ENCODE measurements at regions not wholly inside any gene's neighbourhood (a gene's known extent, or its start where the extent isn't known, plus 50 kb on each side); places are given as distances from the start of the nearest gene placed in this dataset.
"Not testable (repeated sequence)": the region's sequence is repeated elsewhere in the genome, so short reads cannot be mapped to it uniquely, and the experiment has no call there.

DNA sequence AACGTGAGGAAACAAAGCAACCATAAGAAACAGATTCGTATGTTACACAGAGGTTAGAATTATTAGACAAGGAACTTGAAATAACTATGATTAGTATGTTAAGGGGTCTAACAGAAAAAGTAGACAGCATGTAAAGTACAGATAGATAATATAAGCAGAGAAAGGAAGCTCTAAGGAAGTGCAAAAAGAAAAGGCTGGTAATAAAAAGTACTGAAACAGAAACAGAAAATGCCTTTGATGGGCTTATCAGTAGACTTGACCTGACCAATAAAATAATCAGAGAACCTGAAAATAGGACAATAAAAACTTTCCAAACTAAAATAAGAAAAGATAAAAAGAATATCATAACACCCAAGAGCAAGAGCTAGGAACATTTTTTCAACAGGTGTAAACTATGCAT lies 225.8 kb downstream of the RND3 start:
- ATAC-seq, result no peak

DNA sequence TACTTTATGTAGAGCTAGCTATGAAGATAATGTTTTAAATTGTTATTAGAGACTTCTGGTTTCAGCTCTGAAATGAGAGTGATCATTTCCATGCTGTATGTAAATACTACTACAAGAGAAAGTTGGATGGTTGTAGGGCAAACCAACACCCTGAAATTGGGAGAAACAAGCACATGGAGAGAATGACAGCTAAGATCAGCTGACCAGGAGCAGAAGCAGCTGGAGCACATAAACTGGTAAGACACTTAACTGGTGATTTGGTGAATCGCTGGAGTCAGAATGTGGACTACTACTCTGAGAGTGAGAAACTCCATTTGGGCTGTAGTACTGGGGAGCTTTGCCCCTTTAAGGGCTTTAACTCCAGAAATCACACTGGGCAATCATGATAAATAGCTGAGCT lies 226.8 kb downstream of the RND3 start:
- ATAC-seq, result no peak

DNA sequence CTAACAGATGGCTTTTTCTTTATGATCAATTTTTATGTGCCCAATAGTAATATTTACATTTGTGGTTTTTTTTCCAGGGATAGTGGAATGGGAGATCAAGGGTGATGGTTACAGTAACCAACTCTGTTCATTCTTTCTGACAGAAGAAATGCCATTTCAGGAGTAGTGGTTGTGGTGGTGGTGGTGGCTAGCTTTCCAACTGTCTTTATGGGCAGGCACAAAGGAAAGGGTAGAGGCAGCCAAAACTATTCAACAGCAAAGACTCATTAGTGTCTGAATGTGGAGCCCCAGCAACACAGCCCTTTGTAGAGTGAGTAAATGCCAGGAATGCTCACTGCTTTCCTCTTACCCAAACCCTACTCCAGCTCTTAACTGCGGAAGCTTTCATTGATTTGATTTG lies 227.7 kb downstream of the RND3 start:
- ATAC-seq, result no peak

DNA sequence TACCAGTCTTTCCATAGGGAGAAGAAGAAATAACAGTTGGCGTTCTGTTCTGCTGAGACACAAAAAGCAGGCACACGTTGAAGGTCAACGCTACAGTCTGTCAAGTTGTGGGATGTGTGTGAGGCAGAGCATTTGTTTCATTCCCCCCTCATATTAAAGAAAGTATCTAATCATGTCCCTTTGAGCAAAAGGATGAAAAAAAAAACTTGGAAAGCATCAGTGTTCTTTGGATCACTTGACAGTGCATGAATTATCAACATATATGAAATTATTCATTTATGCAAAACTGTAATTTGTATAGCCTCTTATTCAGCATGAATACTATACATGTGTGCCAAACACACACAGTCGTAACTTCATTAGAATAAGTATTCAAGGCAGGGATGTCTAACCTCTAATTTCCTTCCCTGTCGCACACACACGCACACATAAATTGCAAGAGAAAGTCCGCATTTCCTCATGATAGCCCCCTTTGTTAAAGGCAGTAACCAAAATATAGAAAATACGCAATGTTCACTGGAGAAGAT lies 228.6 kb downstream of the RND3 start:
- ATAC-seq, result no peak

DNA sequence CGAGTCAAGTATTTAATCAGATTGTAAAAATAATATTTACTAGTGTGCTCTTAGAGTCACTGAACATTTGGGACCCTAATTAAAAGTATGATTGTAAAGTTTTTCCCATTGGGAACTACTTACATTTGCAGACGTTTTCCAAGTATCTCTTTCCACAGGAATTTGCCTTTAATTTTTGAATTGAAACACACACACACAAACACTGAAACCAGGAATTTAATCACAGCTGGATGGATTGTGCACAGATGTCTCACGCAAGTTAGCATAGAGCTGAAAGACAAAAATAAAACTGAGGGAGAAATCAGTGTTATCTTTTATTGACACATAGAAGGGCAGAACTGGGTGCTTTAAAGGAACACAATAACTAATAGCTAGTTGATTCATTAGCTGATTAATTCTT lies 230.7 kb downstream of the RND3 start:
- no peak for ATAC-seq

DNA sequence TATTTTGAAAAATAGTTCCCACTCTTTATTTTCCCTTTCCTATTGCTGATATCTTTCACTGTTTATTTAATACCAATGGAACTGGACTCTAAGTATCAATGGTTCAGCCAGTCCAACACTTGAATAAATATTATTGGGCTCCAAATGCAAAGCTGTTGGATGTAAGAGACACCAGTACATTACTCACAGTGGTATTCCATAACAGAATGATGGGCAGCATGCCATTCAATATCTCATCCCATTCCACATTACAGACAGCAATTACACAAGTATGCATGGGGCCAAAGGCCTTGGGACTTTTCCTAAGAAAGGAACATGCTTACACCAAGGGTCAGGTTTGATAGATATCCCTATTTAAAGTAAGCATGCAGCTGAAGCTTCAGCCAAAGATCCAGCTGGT lies 231.9 kb downstream of the RND3 start:
- no peak for ATAC-seq

DNA sequence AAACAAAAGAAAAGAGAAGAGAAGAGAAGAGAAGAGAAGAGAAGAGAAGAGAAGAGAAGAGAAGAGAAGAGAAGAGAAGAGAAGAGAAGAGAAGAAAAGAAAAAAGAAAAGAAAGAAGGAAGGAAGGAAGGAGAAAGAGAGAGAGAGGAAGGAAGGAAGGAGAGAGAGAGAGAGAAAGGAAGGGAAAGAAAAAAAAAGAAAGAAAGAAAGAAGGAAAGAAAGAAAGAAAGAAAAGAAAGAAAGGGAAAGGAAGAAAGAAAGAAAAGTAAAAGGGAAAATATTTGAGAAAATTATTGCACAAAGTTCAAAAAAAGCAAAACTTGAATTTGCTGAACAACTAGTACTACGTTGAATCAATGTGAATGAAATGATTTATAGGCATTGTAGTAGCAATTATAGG lies 237.7 kb downstream of the RND3 start:
- not testable (repeated sequence) for ATAC-seq

DNA sequence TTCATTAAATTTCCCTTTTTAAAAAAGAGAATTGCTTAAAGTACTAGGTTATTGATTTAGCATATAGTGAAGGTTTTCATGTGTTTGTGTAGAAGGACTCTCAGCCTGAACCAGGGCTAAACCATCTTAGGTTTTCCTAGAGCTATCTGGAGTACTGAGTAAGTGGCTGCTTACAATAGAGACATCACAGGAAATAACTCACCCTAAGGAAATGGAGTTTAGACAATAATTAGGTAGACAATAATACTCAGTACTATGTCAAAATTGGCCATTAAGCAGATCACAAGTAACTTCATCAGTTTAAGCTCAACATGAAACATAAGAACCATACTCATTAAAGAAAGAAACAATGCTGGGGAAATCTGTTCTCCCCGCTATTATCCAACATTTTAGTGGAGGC lies 240.0 kb downstream of the RND3 start:
- no peak for ATAC-seq

DNA sequence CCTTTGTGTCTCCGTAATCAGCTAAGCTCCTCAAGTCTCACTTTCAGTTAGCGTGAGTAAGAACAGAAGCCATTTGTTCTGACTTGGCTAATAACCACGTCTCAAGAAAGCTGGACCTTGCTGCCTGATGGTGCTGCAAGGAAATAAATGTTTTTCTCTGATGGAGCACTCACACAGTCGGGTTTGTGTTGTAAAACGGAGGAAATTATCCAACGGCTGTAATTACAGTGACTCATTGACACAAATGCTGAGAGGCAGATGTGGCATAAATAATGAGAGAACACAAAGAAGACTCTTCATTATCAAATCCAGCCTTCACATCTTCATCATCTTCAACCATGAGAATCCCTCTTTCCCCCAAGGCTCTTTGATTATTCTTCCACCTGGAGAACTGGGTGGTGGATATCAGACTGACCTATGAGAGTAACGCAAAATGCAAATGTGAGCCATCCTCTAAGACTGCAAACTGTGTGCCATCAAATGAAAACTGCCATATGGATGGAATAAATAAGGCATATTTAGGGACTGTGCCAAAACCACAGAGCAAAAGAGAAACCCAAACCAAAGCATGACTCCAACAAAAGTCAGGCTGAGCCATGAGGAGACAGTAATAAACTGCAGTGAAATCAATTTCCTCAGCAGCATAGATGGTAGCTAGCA lies 252.6 kb downstream of the RND3 start:
- no peak for ATAC-seq

DNA sequence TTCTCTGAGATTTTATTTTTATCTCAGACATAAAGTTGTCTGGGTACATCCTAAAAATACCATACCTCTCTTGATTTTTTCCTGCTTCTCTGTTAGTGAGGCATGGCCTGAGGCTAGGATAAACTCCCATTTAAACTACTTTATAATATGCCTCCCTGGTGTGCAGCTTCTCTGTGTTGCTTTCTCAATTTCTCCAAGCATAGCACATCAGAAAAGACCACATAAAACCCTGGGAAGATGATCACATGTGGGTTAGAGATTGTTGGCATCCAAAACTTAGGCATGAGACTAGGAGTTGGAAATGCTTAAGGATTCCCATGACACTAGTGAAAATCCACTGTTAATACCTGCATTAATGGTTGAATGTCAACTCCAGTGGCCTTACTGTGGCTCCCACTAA lies 254.6 kb downstream of the RND3 start:
- no peak for ATAC-seq

DNA sequence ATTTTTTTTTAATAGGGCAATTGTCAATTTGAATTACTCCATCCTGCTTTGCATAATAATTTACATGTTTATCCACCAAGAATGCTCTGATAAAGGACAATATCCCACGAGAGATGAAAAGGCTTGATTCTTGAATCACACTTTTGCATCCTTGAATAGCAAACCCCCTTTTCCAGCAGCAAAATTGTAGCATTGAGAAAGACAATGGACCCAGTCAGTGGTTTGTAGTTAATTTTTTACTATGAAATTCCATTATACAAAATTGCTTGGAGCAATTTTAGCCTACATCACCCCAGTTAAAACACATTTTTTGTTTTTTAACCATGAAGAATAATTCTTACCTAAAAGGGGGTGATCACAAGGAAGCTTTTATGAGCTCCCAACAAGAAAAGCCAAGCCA lies 255.1 kb downstream of the RND3 start:
- ATAC-seq, result no peak

DNA sequence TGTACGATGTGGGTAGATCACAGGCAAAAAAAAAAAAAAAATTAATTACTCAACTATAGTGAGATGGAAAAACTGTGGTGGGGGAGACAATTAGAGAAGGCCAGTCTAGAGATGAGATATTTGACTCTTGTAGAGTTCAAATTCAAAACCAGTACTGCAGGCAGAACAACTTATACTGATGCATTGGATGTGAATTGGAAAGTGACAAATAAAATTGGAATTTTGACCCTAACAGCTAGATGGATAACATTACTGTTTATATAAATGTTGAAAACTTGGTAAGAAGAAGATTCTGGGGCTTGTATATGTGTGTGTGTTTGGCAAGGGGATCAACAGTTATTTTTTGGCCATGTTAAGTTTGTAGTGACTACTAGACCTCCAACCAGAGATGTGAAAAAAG lies 256.9 kb downstream of the RND3 start:
- no peak for ATAC-seq

DNA sequence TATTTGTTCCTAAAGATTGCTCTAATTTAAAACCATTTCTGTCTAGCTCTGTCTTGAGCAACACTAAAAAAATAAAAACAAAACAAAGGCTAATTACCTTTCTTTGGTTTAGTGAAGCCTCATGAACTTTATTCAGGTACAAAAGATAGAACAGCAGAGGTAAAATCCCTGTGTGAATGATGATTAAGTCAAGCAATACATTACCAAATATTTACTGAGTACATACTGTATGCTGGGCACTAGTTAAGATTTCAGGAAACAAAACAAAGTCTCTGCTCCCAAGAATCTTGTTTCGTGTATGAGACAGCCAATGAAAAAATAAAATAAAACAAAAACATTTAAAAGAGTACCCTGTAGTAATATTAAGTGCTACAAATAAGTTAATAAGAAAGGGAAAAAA lies 257.5 kb downstream of the RND3 start:
- no peak for ATAC-seq

DNA sequence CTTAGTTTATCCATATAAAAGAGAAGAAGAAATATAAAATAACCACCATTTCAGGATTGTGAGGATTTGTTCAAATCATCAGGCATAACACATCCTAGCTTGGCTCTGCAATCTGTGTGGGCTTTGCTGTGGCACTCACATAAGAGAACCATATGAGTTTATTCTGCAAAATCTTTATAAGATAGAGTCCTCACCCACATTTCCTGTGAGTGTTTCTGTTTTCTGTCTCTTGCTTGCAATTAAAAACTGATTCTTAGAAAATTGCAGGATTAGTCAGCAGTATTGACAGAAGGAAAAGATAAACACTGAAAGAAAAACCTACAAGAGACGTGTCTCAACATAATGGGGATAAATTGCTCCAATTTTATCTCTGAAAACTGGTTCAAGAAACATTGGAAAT lies 258.5 kb downstream of the RND3 start:
- no peak for ATAC-seq

DNA sequence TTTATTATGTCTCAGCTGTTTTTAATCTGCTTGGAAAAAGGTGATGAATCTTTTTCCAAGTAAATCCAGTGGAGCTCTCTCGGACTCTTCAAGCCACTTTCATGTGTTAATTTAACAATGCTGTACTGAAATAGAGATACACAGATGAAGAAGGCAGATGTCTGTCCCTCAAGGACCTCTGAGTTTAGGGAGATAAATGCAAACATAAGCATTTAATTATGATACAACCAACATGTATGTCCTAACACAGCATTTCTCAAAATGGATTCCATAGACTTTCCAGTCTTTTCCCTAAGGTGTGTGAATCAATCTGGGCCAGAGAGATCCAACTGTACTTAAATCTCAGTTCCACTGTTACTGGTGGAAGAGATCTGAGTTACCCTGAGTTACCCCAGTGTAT lies 262.4 kb downstream of the RND3 start:
- no peak for ATAC-seq

DNA sequence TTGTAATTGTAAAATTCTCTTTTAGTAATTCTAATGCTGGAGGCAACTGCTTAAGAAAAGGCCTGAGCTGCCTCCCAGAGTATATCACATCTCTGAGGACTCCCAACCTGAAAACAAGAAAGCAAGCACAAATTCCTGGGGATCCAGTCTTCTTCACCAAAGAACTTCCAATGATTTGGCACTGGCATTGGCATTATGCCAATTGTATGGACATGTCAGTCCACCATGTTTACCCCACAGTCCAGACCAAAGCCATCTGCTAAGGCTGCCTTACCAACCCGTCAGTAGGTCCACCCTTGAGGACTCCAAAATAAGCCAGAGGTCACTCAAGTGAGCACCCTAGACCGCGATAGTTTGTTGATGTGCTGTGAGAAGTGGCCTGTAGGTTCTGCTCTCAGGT lies 263.1 kb downstream of the RND3 start:
- ATAC-seq, result no peak

DNA sequence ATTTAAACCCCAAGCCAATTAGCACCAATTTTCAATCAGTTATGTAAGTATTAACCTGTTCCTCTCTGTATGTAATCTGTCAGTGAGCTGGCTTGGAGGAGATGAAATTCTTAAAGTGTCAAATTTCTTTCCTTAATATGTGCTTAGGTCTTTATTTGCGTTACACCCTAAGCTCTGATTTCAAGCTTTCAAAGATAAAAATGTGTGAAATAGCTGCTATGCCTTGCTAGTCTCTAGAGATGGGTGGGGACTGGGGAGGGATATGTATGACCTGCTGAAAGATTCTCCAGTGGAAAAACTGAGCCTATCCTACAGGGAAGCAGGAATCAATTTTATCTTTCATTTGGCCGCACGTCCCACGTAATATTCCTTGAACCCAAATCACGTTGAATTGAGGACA lies 264.5 kb downstream of the RND3 start:
- no peak for ATAC-seq

DNA sequence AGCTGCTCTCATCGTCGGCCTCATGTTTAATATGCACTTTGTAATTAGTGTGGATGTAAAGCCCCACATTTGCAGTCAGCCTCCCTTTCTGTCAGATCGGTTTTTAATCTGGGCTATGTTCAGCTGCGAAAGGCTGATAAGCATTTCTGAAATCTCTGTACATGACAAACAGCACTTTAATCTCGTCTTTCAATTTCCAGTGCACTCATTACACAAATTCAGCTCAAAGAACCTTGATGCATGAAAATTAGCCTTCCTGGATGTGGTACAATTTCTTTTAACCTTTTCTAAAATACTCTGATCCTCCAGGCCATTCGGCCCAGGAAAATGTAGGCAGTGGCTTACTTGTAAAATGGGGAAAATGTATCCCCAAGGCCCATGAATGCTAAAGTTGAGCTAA lies 265.1 kb downstream of the RND3 start:
- no peak for ATAC-seq

DNA sequence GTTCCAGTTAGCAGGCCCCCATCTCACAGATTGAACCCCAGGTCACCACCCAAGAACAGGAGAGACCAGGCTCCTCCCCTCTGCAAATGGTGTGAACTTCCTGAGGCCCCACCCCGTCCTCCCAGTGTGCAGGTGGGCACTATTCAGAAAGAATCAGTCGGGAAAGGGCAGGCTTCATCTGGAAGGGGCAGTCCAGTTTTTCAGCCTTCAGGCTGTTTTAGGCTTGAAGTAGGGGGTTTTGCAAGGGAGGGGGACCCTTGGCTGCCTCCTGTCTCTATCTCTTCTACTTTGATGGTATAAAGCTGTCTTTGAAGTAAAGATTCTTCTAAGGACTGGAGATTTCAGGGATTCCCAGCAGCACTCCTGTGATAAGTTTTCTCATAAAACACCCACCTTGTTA lies 267.6 kb downstream of the RND3 start:
- no peak for ATAC-seq

DNA sequence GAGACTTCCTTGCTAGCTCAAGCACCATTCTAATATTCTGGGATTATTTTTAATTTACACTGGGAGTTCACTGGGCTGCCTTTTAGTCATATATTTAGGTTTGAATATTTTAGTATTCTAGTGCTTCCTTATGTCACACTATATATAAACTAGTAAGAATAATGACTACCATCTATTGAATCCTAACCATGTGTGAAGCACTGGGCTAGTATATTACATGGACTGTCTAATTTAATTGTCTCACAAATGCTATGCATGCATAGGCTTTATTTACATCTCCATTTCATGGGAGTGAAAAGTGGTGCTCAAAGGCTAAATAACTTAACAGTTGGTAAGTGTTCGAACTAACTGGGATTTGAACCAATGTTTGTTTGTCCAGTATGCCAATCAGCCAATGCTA lies 272.4 kb downstream of the RND3 start:
- no peak for ATAC-seq

DNA sequence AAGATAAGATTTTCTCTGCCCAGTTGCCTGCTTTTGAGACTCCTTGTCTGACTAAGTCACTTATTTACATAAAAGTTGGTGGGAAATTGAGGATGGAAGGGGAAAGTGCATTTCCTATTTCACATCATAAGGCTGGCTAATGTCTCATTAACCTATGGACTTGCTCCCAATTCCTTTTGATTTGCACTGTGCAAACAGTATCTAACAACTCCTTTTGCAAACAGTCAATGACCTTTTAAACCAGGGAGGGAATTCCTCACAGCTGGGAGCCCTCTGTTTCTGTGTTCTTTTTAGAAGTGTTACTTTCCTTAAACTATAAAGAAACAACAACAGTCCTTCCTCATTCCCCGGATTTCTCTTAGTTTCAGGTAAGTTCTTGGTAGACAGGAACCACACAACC lies 272.8 kb downstream of the RND3 start:
- ATAC-seq, result no peak

DNA sequence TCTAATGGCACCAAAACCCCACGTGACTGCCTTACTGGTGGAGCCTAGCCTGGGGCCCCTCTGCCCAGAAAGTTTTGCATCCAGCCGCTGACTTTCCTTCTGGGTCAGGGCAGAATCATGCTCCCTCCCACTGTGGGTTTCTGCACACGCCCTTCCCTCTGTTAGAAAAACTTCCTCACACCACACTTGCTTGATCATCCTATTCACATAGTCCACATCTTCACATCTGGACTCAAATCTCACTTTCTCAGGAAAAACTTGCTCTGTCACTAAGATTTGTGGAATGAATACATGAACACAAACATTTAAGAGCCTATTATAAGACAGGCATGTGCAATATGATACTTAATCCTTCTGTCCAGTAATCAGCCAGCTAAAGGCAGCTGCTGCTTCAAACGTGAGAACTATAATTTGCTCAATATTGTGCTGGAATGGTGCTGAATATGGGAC lies 274.7 kb downstream of the RND3 start:
- no peak for ATAC-seq

DNA sequence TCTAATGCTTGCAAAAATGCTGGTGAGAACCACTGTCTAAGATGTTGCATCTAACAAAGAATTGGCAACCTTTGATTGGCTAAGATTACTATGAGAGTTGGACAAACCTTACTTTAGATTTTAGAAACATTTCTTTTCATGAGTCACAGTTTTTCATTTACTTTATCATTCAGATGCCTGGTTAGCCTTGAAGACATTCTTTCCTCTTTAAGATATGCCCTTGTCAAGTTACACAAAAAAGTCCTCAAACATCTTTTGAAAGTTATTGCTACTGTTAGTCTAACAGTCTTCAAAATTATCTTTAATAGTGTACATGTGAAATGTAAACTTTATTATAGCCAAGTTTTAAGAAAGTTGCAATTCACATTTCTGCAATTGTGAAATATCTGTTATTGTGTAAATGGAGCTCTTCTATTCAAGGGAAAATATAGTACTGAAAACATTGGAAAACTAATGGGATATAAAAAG lies 276.3 kb downstream of the RND3 start:
- no peak for ATAC-seq

DNA sequence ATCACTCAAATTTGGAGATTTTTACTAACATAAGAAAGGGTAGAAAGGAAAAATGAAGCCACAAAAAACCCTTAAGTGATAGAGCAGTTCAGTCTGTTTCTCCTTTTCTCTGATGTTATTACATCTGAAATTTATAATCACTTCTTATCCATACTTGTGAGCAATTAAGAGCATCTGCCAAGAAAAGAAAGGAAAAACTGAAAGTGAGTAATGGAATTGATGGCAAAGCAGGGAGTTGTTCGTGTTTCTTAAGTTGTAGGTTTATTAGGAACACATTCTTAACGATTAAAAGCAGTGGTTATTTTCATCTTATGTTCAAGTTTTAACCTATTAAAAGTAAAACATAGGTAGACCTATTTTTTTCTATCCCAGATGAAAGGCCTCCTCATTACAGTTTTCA lies 277.7 kb downstream of the RND3 start:
- no peak for ATAC-seq

DNA sequence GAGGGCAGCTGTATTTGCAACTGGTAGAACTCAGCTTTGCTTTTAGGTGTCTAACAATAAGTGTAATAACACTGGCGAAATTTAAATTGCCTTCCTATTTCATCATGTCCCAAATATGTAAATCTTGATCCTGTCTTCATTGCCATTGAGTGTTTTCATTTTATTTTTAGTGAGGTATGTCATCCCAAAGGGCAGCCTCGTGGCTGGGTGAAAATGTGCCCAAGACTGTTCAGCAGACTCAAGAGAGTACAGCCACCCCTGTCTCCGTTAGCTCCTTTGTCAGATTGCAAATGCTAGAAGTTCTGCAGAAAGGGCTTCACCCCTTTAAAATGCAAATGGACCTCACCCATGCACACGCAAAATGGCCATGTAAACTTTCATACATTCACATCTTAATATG lies 278.8 kb downstream of the RND3 start:
- no peak for ATAC-seq
